Ishikawa (cell line): ENCODE measurements at regions not wholly inside any gene's neighbourhood (a gene's known extent, or its start where the extent isn't known, plus 50 kb on each side); places are given as distances from the start of the nearest gene placed in this dataset.

Experiments
- CEBPB ChIP-seq: IDR thresholded peaks from 2 replicates; pipeline ENCODE4 v1.6.1; 2012
- CREB1 ChIP-seq: IDR thresholded peaks from 2 replicates; pipeline ENCODE4 v1.6.1; 2012; ENCODE audit warnings: low read depth
- EGR1 ChIP-seq: IDR thresholded peaks from 2 replicates; pipeline ENCODE4 v1.6.1; 2012
- EP300 ChIP-seq: IDR thresholded peaks from 2 replicates; pipeline ENCODE4 v1.6.1; 2012; ENCODE audit warnings: borderline replicate concordance
- FOXM1 ChIP-seq: IDR thresholded peaks from 2 replicates; pipeline ENCODE4 v1.6.1; 2012; ENCODE audit warnings: low read depth, borderline replicate concordance
- MAX ChIP-seq: IDR thresholded peaks from 2 replicates; pipeline ENCODE4 v1.6.1; 2012
- NFIC ChIP-seq: IDR thresholded peaks from 2 replicates; pipeline ENCODE4 v1.6.1; 2012
- RAD21 ChIP-seq: IDR thresholded peaks from 2 replicates; pipeline ENCODE4 v1.6.1; 2012; ENCODE audit warnings: low read depth
- REST ChIP-seq: IDR thresholded peaks from 2 replicates; pipeline ENCODE4 v1.6.1; 2012; ENCODE audit warnings: low read depth, mild to moderate bottlenecking
- TAF1 ChIP-seq: IDR thresholded peaks from 2 replicates; pipeline ENCODE4 v1.6.1; 2012; ENCODE audit warnings: low read depth, mild to moderate bottlenecking
- TCF12 ChIP-seq: IDR thresholded peaks from 2 replicates; pipeline ENCODE4 v1.6.1; 2012; ENCODE audit warnings: low read depth
- TEAD4 ChIP-seq: IDR thresholded peaks from 2 replicates; pipeline ENCODE4 v1.6.1; 2012
- USF1 ChIP-seq: IDR thresholded peaks from 2 replicates; pipeline ENCODE4 v1.6.1; 2012
- YY1 ChIP-seq: IDR thresholded peaks from 2 replicates; pipeline ENCODE4 v1.6.1; 2012; ENCODE audit warnings: low read depth
- ZBTB7A ChIP-seq: IDR thresholded peaks from 2 replicates; pipeline ENCODE4 v1.6.1; 2012; ENCODE audit warnings: low read depth

- no peak for TF ChIP-seq REST
- TF ChIP-seq TEAD4 = no peak
- TF ChIP-seq YY1 = no peak
- no peak for TF ChIP-seq EGR1
- no peak for TF ChIP-seq EP300
- no peak for TF ChIP-seq NFIC
- no peak for TF ChIP-seq CREB1
- no peak for TF ChIP-seq TAF1
- TF ChIP-seq ZBTB7A = no peak
- TF ChIP-seq FOXM1 = no peak
- TF ChIP-seq TCF12 = no peak
- no peak for TF ChIP-seq CEBPB
- TF ChIP-seq MAX = no peak
- TF ChIP-seq USF1 = no peak
- no peak for TF ChIP-seq RAD21
These were observed 84.5 kb upstream of the GALNT15 start for GRCh38 chr3:16090024-16090423.

GRCh38 chr3:16090706-16091105 lies 83.8 kb upstream of the GALNT15 start:
- TF ChIP-seq NFIC (no peak), CEBPB (no peak), USF1 (no peak), RAD21 (no peak), MAX (no peak), CREB1 (no peak), REST (no peak), YY1 (no peak), ZBTB7A (no peak), TCF12 (no peak), FOXM1 (no peak), EGR1 (no peak), TAF1 (no peak)

GRCh38 chr3:16092923-16093322 lies 81.6 kb upstream of the GALNT15 start:
- no peak for TF ChIP-seq NFIC
- no peak for TF ChIP-seq YY1
- no peak for TF ChIP-seq CEBPB
- TF ChIP-seq EGR1 = no peak
- TF ChIP-seq CREB1 = no peak
- TF ChIP-seq MAX = no peak
- TF ChIP-seq TAF1 = no peak
- TF ChIP-seq ZBTB7A = no peak
- TF ChIP-seq USF1 = no peak
- no peak for TF ChIP-seq RAD21
- TF ChIP-seq TEAD4 = no peak
- no peak for TF ChIP-seq FOXM1
- no peak for TF ChIP-seq EP300

- TF ChIP-seq FOXM1 (0 out of 2 replicates have a peak, but pooled peaks have one; percentile 30), TCF12 (peak; percentile 27; the same call in 1 of the 2 replicates), MAX (no peak), EP300 (peak; percentile 21; the same call in 1 of the 2 replicates), NFIC (peak; percentile 23; the same call in 1 of the 2 replicates), EGR1 (no peak)
These were observed 72.9 kb upstream of the GALNT15 start for GRCh38 chr3:16101295-16102186.

- TF ChIP-seq ZBTB7A (no peak), YY1 (no peak), TAF1 (no peak), USF1 (no peak), CEBPB (no peak), TCF12 (no peak), FOXM1 (no peak), CREB1 (no peak), EGR1 (no peak), EP300 (no peak), MAX (no peak)
These were observed 72.3 kb upstream of the GALNT15 start for GRCh38 chr3:16102187-16102561.
